GM08714 (cell line): ENCODE measurements at regions not wholly inside any gene's neighbourhood (a gene's known extent, or its start where the extent isn't known, plus 50 kb on each side); places are given as distances from the start of the nearest gene placed in this dataset.
"Not testable (repeated sequence)": the region's sequence is repeated elsewhere in the genome, so short reads cannot be mapped to it uniquely, and the experiment has no call there.

ENCODE experiments used
- H3K4me3 ChIP-seq: fragments of 200-500 bp; sonication (Bioruptor generic); 2 replicates; pipeline ENCODE4 v1.5.1; 2014; ENCODE audit warnings: mild to moderate bottlenecking, low read length, inconsistent platforms
- ZNF274 ChIP-seq: IDR thresholded peaks from 2 replicates; pipeline ENCODE4 v1.6.1; 2012; ENCODE audit warnings: mild to moderate bottlenecking, low read depth, low read length

DNA sequence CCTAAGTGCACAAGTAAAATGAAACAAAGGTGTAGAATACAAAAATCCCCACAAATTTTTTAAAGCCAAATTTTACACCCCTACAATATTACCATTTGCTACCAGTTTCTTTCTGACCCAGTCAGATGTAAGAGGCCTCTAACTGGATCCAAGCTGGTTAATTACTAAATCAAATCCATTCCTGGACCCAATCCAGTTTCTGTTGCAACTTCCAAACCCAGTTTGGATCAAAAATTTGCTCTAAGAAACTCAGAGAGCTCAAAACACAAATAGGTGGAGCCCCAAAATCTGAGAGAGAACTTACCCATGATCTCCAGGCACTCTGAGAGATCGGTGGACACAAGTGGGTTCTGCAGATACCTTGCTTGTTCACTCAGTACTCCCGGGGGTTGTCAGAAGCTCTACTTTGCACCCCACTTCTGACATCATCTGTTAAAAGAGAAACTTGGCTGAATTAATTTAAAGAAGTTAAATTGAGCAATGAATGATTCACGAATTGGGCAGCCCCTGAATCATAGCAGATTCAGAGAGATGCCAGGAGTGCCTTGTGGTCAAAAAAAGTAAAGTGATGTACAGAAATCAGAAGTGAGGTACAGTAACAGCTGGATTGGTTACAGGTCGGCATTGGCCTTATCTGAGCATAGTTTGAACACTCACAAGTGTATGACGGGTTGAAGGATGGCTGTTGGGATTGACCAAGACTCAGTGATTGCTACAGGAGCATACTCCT, 448.0 kb downstream of the KCNT2 start:
- TF ChIP-seq ZNF274: no peak
- H3K4me3 ChIP-seq: no peak overlapping the region

DNA sequence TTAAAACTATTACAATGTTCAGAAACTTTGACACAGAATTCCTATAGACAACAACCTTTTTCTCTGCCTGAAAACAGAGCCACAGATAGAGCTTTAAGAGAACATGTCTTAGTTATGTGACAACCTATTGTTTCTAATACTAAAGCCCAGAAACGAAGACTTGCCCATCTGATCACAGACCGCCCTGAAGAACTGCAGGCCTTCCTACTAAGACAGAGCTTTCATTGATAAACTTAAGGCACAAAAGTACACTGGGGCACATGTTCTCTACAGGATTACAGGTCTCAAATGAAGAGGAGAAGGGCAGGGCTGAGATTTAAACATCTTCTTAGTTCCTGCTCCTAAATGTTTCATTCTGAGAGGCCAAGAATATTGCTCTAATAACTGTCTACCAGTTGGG, 452.7 kb downstream of the KCNT2 start:
- no peak for TF ChIP-seq ZNF274
- no peak overlapping the region for H3K4me3 ChIP-seq

DNA sequence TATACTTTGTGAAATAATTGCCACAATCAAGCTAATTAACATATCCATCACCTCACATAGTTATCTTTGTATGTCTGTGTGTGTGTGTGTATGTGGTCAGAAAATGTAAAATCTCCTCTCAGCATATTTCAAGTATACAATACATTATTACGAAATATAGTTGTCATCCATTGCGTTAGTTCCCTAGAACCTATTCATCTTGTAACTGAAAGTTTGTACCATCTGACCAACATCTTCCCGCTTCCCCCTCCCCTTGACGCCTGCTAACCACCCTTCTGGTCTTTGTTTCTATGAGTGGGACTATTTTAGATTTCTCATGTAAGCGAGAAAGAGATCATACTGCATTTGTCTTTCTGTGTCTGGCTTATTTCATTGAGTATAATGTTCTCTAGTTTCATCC, 455.3 kb downstream of the KCNT2 start:
- no peak overlapping the region for H3K4me3 ChIP-seq
- TF ChIP-seq ZNF274: no peak

DNA sequence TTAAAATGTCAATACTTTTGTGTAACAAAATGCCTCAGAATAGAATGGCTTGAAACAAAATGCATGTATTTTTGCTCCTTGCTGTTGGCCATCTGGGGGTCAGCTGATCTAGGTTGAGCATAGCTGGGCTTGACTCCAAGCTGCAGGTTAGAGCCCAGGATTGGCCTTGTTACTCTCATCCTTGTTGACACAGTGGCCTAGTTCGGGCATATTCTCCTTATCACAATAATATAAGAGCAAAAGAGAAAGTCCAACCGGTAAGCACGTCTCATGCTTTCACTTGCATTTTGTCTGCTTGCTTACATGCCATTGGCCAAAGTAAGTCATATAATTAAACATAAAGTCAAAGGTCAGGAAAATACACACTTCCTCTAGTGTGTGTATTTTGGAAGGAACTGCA, 456.2 kb downstream of the KCNT2 start:
- H3K4me3 ChIP-seq: no peak overlapping the region
- TF ChIP-seq ZNF274: no peak

DNA sequence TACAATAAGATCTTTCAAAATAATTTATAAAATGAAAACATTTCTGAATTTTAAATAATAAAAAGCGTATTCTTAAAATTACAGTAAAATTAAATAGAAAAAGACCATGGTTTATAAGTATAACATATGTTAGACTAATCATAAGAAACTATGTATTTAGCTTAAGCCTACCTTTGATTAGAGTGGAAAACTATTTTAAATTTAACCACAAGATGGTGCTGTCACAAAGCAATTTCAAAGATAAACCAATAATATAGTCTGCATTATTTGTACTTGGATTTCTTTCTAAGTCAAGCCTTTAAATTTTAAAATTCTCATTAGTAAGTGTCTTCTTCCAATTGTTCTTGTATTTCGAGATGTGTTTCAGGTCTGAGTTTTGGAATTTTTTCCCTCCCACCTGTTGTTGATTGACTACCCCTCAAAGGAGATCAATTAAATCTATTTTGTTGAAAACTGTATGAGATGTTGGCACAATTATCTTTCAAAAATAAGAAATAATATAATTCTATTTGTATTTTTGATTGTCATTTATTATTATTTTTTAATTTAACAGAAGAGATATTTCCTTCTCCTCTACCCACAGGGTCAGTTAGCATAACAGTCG, 459.8 kb downstream of the KCNT2 start:
- TF ChIP-seq ZNF274: no peak
- no peak overlapping the region for H3K4me3 ChIP-seq

DNA sequence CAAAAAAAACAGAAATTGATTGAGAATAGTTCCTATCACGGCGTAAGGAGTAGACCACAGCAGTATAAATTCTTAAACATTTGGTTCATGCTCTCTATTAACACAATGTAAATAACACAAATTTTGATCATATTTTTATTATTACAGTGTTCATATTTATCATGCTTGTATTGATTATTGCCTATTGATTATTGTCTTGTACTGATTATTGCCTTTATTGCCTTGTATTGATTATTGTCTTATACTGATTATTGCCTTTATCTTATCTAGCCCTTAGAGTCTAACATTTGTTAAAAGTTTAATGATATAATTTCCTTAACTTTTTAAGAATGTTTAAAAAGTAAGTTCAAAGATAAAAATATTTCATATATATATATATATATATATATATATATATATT, 460.7 kb downstream of the KCNT2 start:
- no peak overlapping the region for H3K4me3 ChIP-seq
- TF ChIP-seq ZNF274: no peak

DNA sequence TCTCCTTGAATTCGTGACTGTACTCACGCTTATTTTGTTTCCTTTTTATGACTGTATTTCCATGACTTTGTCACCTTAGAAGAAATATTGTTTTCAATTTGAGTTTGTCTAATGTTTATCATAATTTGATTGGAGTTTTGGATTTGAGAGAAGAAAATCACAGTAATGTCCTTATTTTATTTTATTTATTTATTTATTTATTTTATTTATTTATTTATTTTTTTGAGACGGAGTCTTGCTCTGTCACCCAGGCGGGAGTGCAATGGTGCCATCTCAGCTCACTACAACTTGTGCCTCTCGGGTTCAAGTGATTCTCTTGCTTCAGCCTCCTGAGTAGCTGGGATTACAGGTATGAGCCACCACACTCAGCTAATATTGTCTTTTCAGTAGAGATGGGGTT, 463.1 kb downstream of the KCNT2 start:
- H3K4me3 ChIP-seq: not testable (repeated sequence)

DNA sequence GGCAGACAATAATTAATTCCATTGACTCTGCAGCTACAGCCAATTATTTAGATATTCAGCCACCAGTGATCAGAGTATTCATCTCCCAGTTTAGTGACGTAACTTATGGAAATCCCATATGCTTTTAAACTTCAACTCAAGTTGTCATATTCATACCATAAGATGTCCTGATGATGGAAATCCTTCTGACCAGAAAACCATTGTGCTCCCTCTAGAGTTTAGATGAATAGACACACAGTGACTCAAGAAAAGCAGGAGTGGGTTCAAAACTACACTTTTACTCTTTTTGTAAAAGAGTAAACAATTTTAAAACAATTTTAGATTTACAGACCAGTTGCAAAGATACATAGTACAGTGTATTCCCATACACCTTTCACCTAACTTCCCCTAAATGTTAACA, 463.7 kb downstream of the KCNT2 start:
- no peak overlapping the region for H3K4me3 ChIP-seq
- no peak for TF ChIP-seq ZNF274

DNA sequence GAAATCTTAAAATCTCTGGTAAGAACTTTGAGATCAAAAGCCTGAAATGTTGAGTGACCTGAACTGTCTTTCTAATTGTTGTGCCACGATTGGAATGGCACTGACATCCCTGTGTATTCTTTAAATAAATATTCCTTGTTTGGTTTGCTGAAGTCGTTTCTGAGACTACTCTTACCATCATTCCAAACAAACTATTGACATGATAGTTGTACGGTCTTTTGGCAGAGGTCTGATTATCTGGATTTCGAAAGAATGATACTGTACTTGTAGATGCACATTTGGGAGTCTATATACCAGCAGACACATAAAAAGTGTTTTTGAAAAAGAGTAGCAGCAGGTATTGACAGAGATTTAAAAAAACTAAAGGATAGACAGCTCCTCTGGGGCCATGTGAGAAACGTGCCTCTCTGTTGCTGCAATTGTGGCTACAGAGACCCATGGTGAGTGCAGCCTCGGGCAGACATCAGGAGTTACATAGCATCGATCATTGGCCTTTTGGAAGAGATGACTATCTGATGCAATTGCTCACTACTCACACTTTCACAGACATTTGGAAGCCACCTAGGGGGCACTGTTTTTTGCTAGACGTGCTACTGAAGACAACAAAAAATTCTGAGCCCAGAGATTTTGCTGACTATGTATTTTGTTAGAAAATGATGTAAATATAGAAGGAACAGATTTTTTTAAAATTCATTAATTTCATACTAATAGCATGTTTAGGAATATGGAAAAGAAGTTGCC, 464.5 kb downstream of the KCNT2 start:
- no peak for TF ChIP-seq ZNF274
- no peak overlapping the region for H3K4me3 ChIP-seq

DNA sequence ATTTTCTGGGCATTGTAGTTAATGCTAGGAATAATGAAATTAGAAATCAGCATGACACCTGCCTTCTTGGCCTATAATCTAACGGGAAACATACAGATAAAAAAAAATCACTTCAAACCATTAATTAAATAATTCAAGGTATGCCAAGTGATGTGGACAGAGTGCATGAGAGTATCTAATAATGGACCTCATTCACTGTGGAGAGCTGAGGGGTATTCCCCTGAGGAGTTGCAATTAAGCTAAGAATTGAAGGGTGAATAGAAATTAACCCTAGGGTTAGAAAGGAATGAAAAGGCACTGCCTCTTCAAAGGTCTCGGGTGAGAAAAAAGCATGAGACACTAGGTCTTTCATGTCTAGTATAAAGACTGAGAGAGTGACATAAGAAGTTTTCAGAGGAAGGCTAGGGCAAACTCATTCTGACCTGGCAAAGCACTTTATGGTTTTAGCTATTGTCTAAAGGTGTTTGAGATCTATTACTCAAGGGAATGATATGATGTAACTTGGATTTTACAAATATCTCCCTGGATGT, 466.1 kb downstream of the KCNT2 start:
- no peak overlapping the region for H3K4me3 ChIP-seq
- no peak for TF ChIP-seq ZNF274

DNA sequence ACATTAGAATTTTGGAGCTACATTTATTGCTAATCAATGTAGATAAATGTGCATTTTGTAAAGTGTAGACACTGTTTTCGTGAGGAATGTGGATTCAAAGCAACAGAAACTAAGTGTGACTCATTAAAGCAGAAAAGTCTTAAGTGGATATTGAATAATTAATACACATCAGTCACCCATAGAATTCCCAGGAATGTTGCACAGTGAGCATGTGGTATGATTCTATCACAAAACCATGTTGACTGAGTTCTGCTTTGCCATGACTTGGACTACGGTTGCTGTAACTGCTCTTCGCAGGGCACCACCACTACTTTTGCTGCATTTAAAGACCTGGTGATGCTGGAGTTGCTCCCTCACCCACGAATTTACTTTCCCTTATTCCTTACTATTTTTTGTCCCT, 471.8 kb downstream of the KCNT2 start:
- TF ChIP-seq ZNF274: no peak
- no peak overlapping the region for H3K4me3 ChIP-seq

DNA sequence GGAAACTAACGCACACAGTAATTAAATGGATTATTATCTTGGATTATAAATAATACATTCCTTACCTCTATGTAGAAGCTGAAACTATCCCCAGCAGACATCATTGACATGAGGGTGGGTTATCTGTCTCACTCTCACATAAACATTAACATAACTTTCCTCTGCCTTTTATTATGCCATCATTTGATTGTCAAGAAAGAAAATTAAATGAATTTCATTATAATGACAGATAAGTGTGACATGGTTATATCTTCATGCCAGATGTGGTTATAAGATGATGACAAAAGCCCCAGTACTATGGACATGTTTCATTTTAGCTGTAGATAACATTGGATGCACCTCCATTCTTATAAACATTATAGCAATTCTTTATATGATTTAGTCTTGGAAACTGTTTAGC, 476.5 kb downstream of the KCNT2 start:
- H3K4me3 ChIP-seq: no peak overlapping the region
- TF ChIP-seq ZNF274: no peak

DNA sequence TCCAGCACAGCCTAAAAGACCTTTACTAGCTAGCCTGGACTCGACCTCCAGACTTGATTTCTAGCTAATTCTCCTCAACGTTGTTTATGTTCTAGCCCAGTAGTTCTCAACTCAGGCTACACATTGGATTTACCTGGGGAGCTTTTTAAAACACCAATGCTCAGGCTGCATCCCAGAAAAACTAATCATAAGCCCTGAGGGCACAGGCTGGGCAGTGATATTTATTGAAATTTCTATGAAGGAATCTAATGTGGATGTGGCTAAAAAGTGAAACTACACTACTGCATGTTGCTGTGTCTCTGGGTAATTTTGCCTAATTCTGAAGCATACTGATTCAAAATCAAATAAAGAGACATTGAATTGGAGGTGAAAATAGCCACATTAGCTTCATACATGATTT, 479.4 kb downstream of the KCNT2 start:
- no peak for TF ChIP-seq ZNF274

DNA sequence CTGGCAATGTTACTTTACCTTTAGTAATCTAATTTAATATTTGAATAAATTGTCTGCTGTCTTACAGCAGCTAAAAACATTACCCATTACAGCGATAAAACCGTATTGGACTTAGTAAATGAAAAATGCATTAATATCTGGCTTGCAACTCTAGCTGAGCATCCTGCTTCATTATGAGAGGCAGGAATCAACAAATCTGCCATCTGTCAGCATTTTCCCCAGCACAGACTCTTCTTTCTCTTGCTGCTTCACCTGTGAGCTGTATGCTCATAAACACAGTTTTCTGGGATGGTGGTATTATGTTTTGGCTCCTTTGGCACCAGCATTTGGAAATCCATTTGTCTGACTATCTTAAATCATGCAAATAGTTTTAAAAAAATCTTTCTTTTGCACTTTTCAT, 487.1 kb downstream of the KCNT2 start:
- H3K4me3 ChIP-seq: no peak overlapping the region
- TF ChIP-seq ZNF274: no peak

More for the DNA sequence above, 479.4 kb downstream of the KCNT2 start:
- no peak overlapping the region for H3K4me3 ChIP-seq

DNA sequence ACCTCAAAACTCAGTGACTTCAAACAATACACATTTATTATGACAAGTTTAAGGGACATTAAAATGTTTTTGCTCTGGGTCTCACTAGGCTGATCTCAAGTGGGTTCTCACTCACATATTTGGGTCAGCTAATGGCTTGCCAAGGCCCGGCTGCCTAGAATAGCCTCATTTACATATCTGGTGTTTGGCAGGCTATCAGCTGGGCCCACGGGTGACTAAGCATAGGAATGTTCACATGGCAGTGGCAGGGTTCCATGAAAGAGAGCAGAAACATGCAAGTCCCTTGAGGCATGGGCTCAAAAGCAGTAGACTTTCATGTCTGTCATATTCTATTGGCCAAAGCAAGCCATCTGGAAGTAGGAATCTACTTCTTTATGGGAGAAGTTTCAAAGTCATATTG, 492.6 kb downstream of the KCNT2 start:
- no peak for TF ChIP-seq ZNF274
- no peak overlapping the region for H3K4me3 ChIP-seq
